Psoas muscle (tissue), 7 donors: ENCODE measurements at regions not wholly inside any gene's neighbourhood (a gene's known extent, or its start where the extent isn't known, plus 50 kb on each side); places are given as distances from the start of the nearest gene placed in this dataset.

Experiments
- ATAC-seq, 4 donors: fragments of 200-7000 bp; cut with Tn5 transposase; one replicate each; pipeline ENCODE4 v1.9.1; 2020; ENCODE audit warnings: moderate library complexity in 3 of 4, mild to moderate bottlenecking in 2 of 4
- DNase-seq, 2 donors: peaks; one replicate each; pipeline ENCODE4 v3.0.0-alpha.2; 2020
- H3K27ac ChIP-seq: fragments of 200-600 bp; one replicate; pipeline ENCODE4 v1.8.0; 2022
- H3K27me3 ChIP-seq, 3 donors: fragments of 200-600 bp in 1 of 3; one replicate each; pipeline versions ENCODE4 v1.6.1 to v1.8.0; 2013 to 2022; ENCODE audit warnings: low read length in 2 of 3, mild to moderate bottlenecking in 2 of 3, moderate library complexity in 1 of 3; ENCODE audit not compliant: insufficient read depth in 3 of 3
- H3K36me3 ChIP-seq, 2 donors: fragments of 200-600 bp in 1 of 2; one replicate each; pipeline versions ENCODE4 v1.6.1 to v1.8.0; 2013 to 2022; ENCODE audit warnings: low read depth in 1 of 2, mild to moderate bottlenecking in 1 of 2, moderate library complexity in 1 of 2; ENCODE audit not compliant: insufficient read depth in 1 of 2
- H3K4me1 ChIP-seq: fragments of 200-600 bp; one replicate; pipeline ENCODE4 v1.8.0; 2022
- H3K4me3 ChIP-seq: fragments of 200-600 bp; one replicate; pipeline ENCODE4 v1.8.0; 2022; ENCODE audit warnings: mild to moderate bottlenecking
- H3K9me3 ChIP-seq: fragments of 200-600 bp; one replicate; pipeline ENCODE4 v1.8.0; 2022
- WGBS, 3 donors: extraction: QIAGEN DNeasy Blood & Tissue Kit; methylation state at CpG; one replicate each; pipeline versions ENCODE4 v1.1.6 to v1.1.7; 2013; 5-methylcytosine and 5-hydroxymethylcytosine counted together
- intact Hi-C, 2 donors: fragments of 100-400 bp; cut with DNase I; formaldehyde crosslinking; loops; one replicate each; pipeline versions ENCODE4 v1.11.0 to v1.14.2; 2022
- TF ChIP-seq, protein P1 (sequence below): fragments of 200-600 bp; IDR thresholded peaks from one replicate; pipeline ENCODE4 v1.8.0; 2022; ENCODE audit warnings: antibody characterized with exemption
- donor health status: healthy with polysubstance abuse.
- donor health status: DM: no; HTN: no; CAD: no; lungs with moderate emphysema.
- donor health status: Bipolar disorder and iron deficiency.
- donor health status: healthy.
- donor health status: DM: yes; HTN: yes; CAD: no.
- donor health status: DM: no; HTN: no; CAD: no.
- donor health status: DM: yes; HTN: yes; CAD: no.

DNA sequence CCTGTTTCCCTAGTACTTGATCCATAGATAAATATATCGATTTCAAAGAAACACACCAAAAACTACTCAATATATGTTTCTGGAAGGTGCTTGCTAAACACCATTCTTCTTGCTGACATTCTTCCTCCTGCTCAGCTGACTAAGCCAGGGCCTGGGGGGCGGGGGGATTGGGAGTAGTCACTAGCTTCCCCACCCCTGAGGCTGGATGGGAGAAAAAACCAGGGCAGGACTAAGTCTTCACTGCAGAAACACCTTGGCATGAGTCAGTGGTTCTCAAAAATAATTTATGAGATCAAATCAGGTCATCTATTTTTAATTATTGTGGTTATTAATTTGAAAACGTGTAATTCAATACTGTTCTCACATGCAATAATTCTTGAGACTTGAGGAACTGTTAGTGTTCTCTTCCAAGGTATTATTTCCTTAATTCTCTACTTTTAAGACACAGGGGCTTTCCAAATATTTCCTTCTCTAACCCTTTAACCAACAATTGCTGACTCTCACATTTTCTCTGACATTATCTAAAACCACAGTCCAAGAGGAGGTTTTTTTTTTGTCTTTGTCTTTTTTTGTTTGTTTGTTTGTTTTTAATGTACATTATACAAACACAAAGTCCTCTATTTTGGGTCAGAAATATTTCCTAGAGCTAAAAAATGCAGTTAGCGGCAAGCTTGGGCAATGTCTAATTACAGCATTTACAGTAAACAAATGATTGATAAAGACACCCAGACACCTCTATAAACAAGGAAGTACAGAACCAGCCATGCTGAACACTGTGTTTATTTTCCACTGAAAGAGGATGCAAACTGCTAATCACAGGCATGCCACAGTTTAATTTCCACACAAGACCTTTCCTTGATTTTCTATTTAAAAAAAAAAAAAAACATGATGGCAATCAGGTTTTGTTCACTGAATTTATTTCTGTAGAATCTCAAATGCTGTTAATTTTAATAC, 120.3 kb upstream of the USP9X start:
- WGBS, 3 donors: 57 to 65% (median 60%) methylated on average over 4 of the region's 4 CpGs
- H3K4me1 ChIP-seq: no peaks in the 10 kb centered on the region
- H3K36me3 ChIP-seq: no peaks in the 10 kb centered on the region
- H3K9me3 ChIP-seq: no peaks in the 10 kb centered on the region
- no peak overlapping the region for H3K4me3 ChIP-seq
- TF ChIP-seq, protein P1, sequence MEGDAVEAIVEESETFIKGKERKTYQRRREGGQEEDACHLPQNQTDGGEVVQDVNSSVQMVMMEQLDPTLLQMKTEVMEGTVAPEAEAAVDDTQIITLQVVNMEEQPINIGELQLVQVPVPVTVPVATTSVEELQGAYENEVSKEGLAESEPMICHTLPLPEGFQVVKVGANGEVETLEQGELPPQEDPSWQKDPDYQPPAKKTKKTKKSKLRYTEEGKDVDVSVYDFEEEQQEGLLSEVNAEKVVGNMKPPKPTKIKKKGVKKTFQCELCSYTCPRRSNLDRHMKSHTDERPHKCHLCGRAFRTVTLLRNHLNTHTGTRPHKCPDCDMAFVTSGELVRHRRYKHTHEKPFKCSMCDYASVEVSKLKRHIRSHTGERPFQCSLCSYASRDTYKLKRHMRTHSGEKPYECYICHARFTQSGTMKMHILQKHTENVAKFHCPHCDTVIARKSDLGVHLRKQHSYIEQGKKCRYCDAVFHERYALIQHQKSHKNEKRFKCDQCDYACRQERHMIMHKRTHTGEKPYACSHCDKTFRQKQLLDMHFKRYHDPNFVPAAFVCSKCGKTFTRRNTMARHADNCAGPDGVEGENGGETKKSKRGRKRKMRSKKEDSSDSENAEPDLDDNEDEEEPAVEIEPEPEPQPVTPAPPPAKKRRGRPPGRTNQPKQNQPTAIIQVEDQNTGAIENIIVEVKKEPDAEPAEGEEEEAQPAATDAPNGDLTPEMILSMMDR: no peak
- peak; percentile 21 to 77 (median 60) for ATAC-seq
- no peaks in the 10 kb centered on the region for H3K27me3 ChIP-seq
- intact Hi-C loops: loop anchor here in 1 of 2 donors (1.0 kb wide), 1 partner anchor 40 kb away; no protein-coding TSS in a partner anchor
- no peak overlapping the region for H3K27ac ChIP-seq
- DNase-seq: no peak

DNA sequence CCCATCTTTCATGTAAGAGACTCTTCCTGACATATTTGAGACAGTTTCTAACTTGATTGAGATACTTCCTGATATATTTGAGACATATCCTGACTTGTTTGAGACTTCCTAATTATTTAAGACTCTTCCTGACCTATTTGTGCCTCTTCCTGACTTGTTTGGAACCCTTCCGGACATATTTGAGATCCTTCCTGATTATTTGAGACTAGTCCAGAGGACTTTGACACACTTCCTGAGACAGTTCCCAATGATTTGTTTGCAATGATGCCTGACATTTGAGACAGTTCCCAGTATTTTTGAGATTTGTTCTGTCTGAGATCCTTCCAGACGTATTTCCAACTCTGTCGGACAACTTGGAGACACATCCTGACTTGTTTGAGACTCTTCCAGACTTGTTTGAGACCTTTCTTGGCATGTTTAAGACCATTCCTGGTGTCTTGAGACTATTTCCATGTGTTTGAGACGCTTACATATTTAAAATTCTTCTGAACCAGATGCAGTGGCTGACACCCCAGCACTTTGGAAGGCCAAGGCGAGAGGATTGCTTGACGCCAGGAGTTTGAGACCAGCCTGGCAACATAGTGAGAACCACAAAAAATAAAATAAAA, 118.9 kb upstream of the USP9X start:
- intact Hi-C loops: no loop called here
- H3K36me3 ChIP-seq: no peaks in the 10 kb centered on the region
- H3K9me3 ChIP-seq: no peaks in the 10 kb centered on the region
- H3K4me3 ChIP-seq: no peak overlapping the region
- TF ChIP-seq, protein P1: no peak
- H3K27ac ChIP-seq: peak overlapping the region; percentile 30
- ATAC-seq: peak in 1 of 4 donors; percentile 35
- DNase-seq: no peak
- H3K4me1 ChIP-seq: no peaks in the 10 kb centered on the region
- WGBS, 3 donors: 36 to 58% (median 49%) methylated on average over 6 of the region's 6 CpGs
- peaks cover 0 to 6% (median 0%) of the 10 kb centered on the region in 3 donors for H3K27me3 ChIP-seq

DNA sequence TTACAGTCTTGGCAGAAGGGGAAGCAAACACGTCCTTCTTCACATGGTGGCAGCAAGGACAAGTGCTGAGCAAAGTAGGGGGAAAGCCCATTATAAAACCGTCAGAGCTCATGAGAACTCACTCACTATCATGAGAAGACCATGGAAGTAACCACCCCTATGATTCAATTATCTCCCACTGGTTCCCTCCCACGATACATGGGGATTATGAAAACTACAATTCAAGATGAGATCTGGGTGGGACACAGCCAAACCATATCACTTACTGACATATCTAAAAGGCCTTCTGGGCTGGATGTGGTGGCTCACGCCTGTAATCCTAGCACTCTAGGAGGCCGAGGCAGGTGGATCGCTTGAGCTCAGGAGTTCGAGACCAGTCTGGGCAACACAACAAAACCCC, 117.1 kb upstream of the USP9X start:
- no peaks in the 10 kb centered on the region for H3K36me3 ChIP-seq
- H3K27me3 ChIP-seq: peaks cover 0 to 6% (median 0%) of the 10 kb centered on the region in 3 donors
- TF ChIP-seq, protein P1: no peak
- no peaks in the 10 kb centered on the region for H3K9me3 ChIP-seq
- H3K27ac ChIP-seq: no peak overlapping the region
- ATAC-seq (no peak), DNase-seq (no peak)
- WGBS, 3 donors: 86 to 97% (median 91%) methylated on average over 6 to 7 of the region's 7 CpGs
- intact Hi-C loops: no loop called here
- no peak overlapping the region for H3K4me3 ChIP-seq
- no peaks in the 10 kb centered on the region for H3K4me1 ChIP-seq

DNA sequence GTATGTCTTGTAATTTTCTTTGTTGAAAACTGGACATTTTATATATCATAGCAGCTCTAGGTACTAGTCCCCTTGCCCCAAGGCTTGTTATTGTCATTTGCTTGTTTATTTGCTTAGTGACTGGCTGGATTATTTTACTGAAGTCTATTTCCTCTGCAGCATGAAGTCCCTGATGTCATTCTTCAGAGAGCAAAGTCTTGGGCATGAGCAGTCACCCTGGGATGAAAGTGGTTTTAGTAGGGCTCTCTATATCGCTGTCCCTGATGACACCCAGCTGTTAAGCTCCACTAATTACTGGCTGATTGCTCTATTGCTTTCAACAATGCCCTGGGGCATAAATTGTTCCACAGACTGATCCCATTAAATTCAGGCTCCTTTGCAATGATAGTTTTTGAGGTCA, 113.5 kb upstream of the USP9X start:
- TF ChIP-seq, protein P1: no peak
- 50 to 63% (median 54%) methylated on average over 1 of the region's 1 CpG for WGBS, 3 donors

More for the DNA sequence above, 113.5 kb upstream of the USP9X start:
- ATAC-seq (no peak), DNase-seq (no peak)
- peaks cover 0 to 17% (median 0%) of the 10 kb centered on the region in 3 donors for H3K27me3 ChIP-seq
- no peak overlapping the region for H3K27ac ChIP-seq
- H3K9me3 ChIP-seq: no peaks in the 10 kb centered on the region
- no peaks in the 10 kb centered on the region for H3K4me1 ChIP-seq
- intact Hi-C loops: no loop called here
- no peaks in the 10 kb centered on the region for H3K36me3 ChIP-seq
- no peak overlapping the region for H3K4me3 ChIP-seq
